ENCODE measurements at regions not wholly inside any gene's neighbourhood (a gene's known extent, or its start where the extent isn't known, plus 50 kb on each side); places are given as distances from the start of the nearest gene placed in this dataset.

GRCh38 chr6:1191141-1191630 lies 120.7 kb upstream of the FOXQ1 start:
- TF ChIP-seq POLR2A (IDR thresholded peaks at IDR 0.05) (no peak), CTCF (IDR thresholded peaks at IDR 0.05) (no peak)

All from esophagus squamous epithelium (tissue), 4 donors.